GM12874 (cell line): ENCODE measurements at regions not wholly inside any gene's neighbourhood (a gene's known extent, or its start where the extent isn't known, plus 50 kb on each side); places are given as distances from the start of the nearest gene placed in this dataset.

Source experiments
- CTCF ChIP-seq: IDR thresholded peaks from 2 replicates; pipeline ENCODE4 v1.5.1; 2011; ENCODE audit warnings: low read depth, mild to moderate bottlenecking, control low read depth, low read length, moderate library complexity; ENCODE audit not compliant: insufficient read depth

- no peak for TF ChIP-seq CTCF
Observed at GRCh38 chrX:5748586-5749150, 480.0 kb downstream of the NLGN4X start.

GRCh38 chrX:5746231-5746630 lies 482.4 kb downstream of the NLGN4X start:
- no peak for TF ChIP-seq CTCF

- TF ChIP-seq CTCF = no peak
Observed at GRCh38 chrX:5733501-5733900, 495.2 kb downstream of the NLGN4X start.

- no peak for TF ChIP-seq CTCF
Observed at GRCh38 chrX:5730556-5730955, 498.1 kb downstream of the NLGN4X start.

- no peak for TF ChIP-seq CTCF
Observed at GRCh38 chrX:5726224-5726623, 502.4 kb downstream of the NLGN4X start.

GRCh38 chrX:5724123-5724522 lies 504.5 kb downstream of the NLGN4X start:
- TF ChIP-seq CTCF = no peak

GRCh38 chrX:5718651-5719050 lies 510.0 kb downstream of the NLGN4X start:
- TF ChIP-seq CTCF = no peak
